Right atrium auricular region (tissue), 2 donors: ENCODE measurements at regions not wholly inside any gene's neighbourhood (a gene's known extent, or its start where the extent isn't known, plus 50 kb on each side); places are given as distances from the start of the nearest gene placed in this dataset.
"Not testable (repeated sequence)": the region's sequence is repeated elsewhere in the genome, so short reads cannot be mapped to it uniquely, and the experiment has no call there.

Experiments
- DNase-seq: peaks from one replicate; pipeline ENCODE4 v3.0.0-alpha.2; 2019; ENCODE audit warnings: low spot score
- H3K27ac ChIP-seq, 2 donors: fragments of 200-600 bp; sonication (generic); 1 replicate in 1 of 2; 2 replicates in 1 of 2; pipeline ENCODE4 v1.5.1; 2016 to 2019
- H3K27me3 ChIP-seq, 2 donors: fragments of 200-600 bp; sonication (generic); one replicate each; pipeline versions ENCODE4 v1.5.1 to v1.6.0; 2017 to 2019
- H3K36me3 ChIP-seq: fragments of 200-600 bp; sonication (generic); one replicate; pipeline ENCODE4 v1.5.1; 2016
- H3K4me1 ChIP-seq, 2 donors: fragments of 200-600 bp; sonication (generic); one replicate each; pipeline versions ENCODE4 v1.5.1 to v1.6.0; 2017 to 2019
- H3K4me3 ChIP-seq, 2 donors: fragments of 200-600 bp; sonication (generic); 1 replicate in 1 of 2; 2 replicates in 1 of 2; pipeline ENCODE4 v1.5.1; 2017 to 2019; ENCODE audit warnings: mild to moderate bottlenecking in 1 of 2, moderate library complexity in 1 of 2
- H3K9me3 ChIP-seq, 2 donors: fragments of 200-600 bp; sonication (generic); one replicate each; pipeline ENCODE4 v1.5.1; 2019
- CTCF ChIP-seq, 2 donors: fragments of 200-600 bp; sonication (generic); IDR thresholded peaks; one replicate each; pipeline ENCODE4 v1.5.1; 2019; ENCODE audit warnings: antibody characterized with exemption in 2 of 2

DNA sequence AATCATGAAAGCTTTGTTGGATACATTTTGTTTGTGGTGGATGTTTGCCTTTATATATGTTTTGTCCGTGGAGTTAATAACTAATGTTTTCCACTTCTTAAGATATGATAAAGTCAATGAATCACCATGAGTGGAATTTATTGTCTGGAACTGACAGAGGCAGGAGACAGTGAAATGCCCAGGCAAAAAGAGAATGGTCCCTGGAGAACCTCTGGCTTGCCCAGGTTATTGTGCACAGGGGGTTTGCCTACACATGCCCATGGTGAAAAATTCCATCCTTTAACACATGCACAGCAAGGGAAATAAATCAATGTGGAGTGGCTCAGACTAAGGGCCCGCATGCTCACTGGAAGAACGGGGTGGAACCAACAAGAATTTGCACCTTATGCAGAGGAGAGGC, 964.3 kb upstream of the GRIA3 start:
- DNase-seq: no peak
- Histone ChIP-seq H3K4me1 (no peaks in the 10 kb centered on the region), H3K36me3 (no peaks in the 10 kb centered on the region), H3K27ac (no peak overlapping the region), H3K27me3 (no peaks in the 10 kb centered on the region), H3K4me3 (no peak overlapping the region), H3K9me3 (peaks cover 0 to 4% of the 10 kb centered on the region in 2 donors)
- TF ChIP-seq CTCF (IDR thresholded peaks at IDR 0.05): no peak

GRCh38 chrX:122220644-122221373, 963.3 kb upstream of the GRIA3 start:
- TF ChIP-seq CTCF (IDR thresholded peaks at IDR 0.05): no peak
- Histone ChIP-seq H3K4me1 (no peaks in the 10 kb centered on the region), H3K9me3 (peaks cover 0 to 4% of the 10 kb centered on the region in 2 donors), H3K27me3 (no peaks in the 10 kb centered on the region), H3K27ac (no peak overlapping the region), H3K36me3 (no peaks in the 10 kb centered on the region), H3K4me3 (no peak overlapping the region)
- no peak for DNase-seq

GRCh38 chrX:122221810-122222209, 962.3 kb upstream of the GRIA3 start:
- DNase-seq, H3K4me1 ChIP-seq: not testable (repeated sequence)

GRCh38 chrX:122224137-122224536, 959.9 kb upstream of the GRIA3 start:
- H3K36me3 ChIP-seq, H3K4me1 ChIP-seq, H3K27ac ChIP-seq, H3K27me3 ChIP-seq, H3K4me3 ChIP-seq, H3K9me3 ChIP-seq, DNase-seq: not testable (repeated sequence)

More at GRCh38 chrX:122221810-122222209, 962.3 kb upstream of the GRIA3 start:
- not testable (repeated sequence) for H3K27ac ChIP-seq, H3K36me3 ChIP-seq, H3K9me3 ChIP-seq, H3K27me3 ChIP-seq, H3K4me3 ChIP-seq

DNA sequence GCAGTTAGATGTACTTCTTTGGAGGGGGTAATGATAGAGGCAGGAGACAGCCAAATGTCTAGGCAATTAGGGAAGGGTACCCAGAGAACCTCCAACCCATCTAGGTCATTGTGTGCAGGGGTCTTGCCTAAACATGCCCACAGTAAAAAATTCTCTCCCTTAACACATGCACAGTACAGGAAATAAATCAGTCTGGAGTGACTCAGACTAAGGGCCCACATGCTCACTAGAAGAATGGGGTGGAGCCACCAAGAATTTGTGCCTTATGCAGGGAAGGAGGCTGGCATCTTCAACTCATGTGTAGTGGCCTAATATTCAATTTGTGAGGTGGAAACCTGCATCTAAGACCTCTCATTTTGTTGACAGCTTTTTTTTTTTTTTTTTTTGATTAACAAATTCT, 945.3 kb upstream of the GRIA3 start:
- TF ChIP-seq CTCF (IDR thresholded peaks at IDR 0.05): no peak
- Histone ChIP-seq H3K27me3 (no peaks in the 10 kb centered on the region), H3K4me3 (no peak overlapping the region), H3K27ac (no peak overlapping the region), H3K36me3 (no peaks in the 10 kb centered on the region), H3K9me3 (peaks cover 0 to 5% of the 10 kb centered on the region in 2 donors), H3K4me1 (no peaks in the 10 kb centered on the region)
- DNase-seq: no peak

DNA sequence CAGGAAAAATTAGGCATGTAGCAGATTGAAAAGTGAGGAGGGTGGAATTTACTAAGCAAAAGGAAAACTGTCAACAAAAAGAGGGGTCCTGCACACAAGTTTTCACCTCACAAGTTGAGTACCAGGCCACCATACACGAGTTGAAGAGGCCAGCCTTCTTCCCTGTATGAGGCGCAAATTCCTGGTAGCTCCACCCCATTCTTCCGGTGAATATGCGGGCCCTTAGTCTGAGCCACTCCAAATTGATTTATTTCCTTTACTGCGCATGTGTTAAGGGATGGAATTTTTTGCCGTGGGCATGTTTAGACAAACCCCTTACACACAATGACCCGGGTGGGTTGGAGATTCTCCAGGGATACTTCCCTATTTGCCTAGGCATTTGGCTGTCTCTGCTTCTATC, 942.1 kb upstream of the GRIA3 start:
- TF ChIP-seq CTCF (IDR thresholded peaks at IDR 0.05): no peak
- Histone ChIP-seq H3K27ac (no peak overlapping the region), H3K4me1 (no peaks in the 10 kb centered on the region), H3K9me3 (peaks cover 0 to 5% of the 10 kb centered on the region in 2 donors), H3K36me3 (no peaks in the 10 kb centered on the region), H3K4me3 (no peak overlapping the region), H3K27me3 (no peaks in the 10 kb centered on the region)
- DNase-seq: no peak

- Histone ChIP-seq H3K4me1 (no peaks in the 10 kb centered on the region), H3K27me3 (no peaks in the 10 kb centered on the region), H3K4me3 (no peak overlapping the region), H3K27ac (no peak overlapping the region), H3K9me3 (peaks cover 0 to 5% of the 10 kb centered on the region in 2 donors), H3K36me3 (no peaks in the 10 kb centered on the region)
- TF ChIP-seq CTCF (IDR thresholded peaks at IDR 0.05): no peak
- DNase-seq: no peak
These were observed 940.0 kb upstream of the GRIA3 start for GRCh38 chrX:122244080-122244479.
